ENCODE measurements at regions not wholly inside any gene's neighbourhood (a gene's known extent, or its start where the extent isn't known, plus 50 kb on each side); places are given as distances from the start of the nearest gene placed in this dataset.

GRCh38 chr16:62615526-62615925 is 579.3 kb upstream of the CDH8 start:
- TF ChIP-seq CTCF (conservative IDR thresholded peaks at IDR 0.05): no peak
- no peak for TF ChIP-seq ZFX (IDR thresholded peaks at IDR 0.05)

Data from C4-2B (cell line).